Ishikawa (cell line): ENCODE measurements at regions not wholly inside any gene's neighbourhood (a gene's known extent, or its start where the extent isn't known, plus 50 kb on each side); places are given as distances from the start of the nearest gene placed in this dataset.

Experiments used
- CEBPB ChIP-seq: IDR thresholded peaks from 2 replicates; pipeline ENCODE4 v1.6.1; 2012
- CREB1 ChIP-seq: IDR thresholded peaks from 2 replicates; pipeline ENCODE4 v1.6.1; 2012; ENCODE audit warnings: low read depth
- EGR1 ChIP-seq: IDR thresholded peaks from 2 replicates; pipeline ENCODE4 v1.6.1; 2012
- EP300 ChIP-seq: IDR thresholded peaks from 2 replicates; pipeline ENCODE4 v1.6.1; 2012; ENCODE audit warnings: borderline replicate concordance
- FOXM1 ChIP-seq: IDR thresholded peaks from 2 replicates; pipeline ENCODE4 v1.6.1; 2012; ENCODE audit warnings: low read depth, borderline replicate concordance
- MAX ChIP-seq: IDR thresholded peaks from 2 replicates; pipeline ENCODE4 v1.6.1; 2012
- NFIC ChIP-seq: IDR thresholded peaks from 2 replicates; pipeline ENCODE4 v1.6.1; 2012
- RAD21 ChIP-seq: IDR thresholded peaks from 2 replicates; pipeline ENCODE4 v1.6.1; 2012; ENCODE audit warnings: low read depth
- REST ChIP-seq: IDR thresholded peaks from 2 replicates; pipeline ENCODE4 v1.6.1; 2012; ENCODE audit warnings: low read depth, mild to moderate bottlenecking
- TAF1 ChIP-seq: IDR thresholded peaks from 2 replicates; pipeline ENCODE4 v1.6.1; 2012; ENCODE audit warnings: low read depth, mild to moderate bottlenecking
- TCF12 ChIP-seq: IDR thresholded peaks from 2 replicates; pipeline ENCODE4 v1.6.1; 2012; ENCODE audit warnings: low read depth
- TEAD4 ChIP-seq: IDR thresholded peaks from 2 replicates; pipeline ENCODE4 v1.6.1; 2012
- USF1 ChIP-seq: IDR thresholded peaks from 2 replicates; pipeline ENCODE4 v1.6.1; 2012
- YY1 ChIP-seq: IDR thresholded peaks from 2 replicates; pipeline ENCODE4 v1.6.1; 2012; ENCODE audit warnings: low read depth
- ZBTB7A ChIP-seq: IDR thresholded peaks from 2 replicates; pipeline ENCODE4 v1.6.1; 2012; ENCODE audit warnings: low read depth

- no peak for TF ChIP-seq CREB1
- no peak for TF ChIP-seq TAF1
- no peak for TF ChIP-seq NFIC
- TF ChIP-seq ZBTB7A = no peak
- no peak for TF ChIP-seq EP300
- no peak for TF ChIP-seq CEBPB
- TF ChIP-seq MAX = no peak
- no peak for TF ChIP-seq RAD21
- no peak for TF ChIP-seq REST
- TF ChIP-seq TEAD4 = no peak
- no peak for TF ChIP-seq USF1
- TF ChIP-seq YY1 = no peak
- no peak for TF ChIP-seq EGR1
- no peak for TF ChIP-seq FOXM1
- TF ChIP-seq TCF12 = no peak
These were observed 806.4 kb upstream of the FANCL start for GRCh38 chr2:59047373-59047995.

GRCh38 chr2:59046401-59047372 is 805.6 kb upstream of the FANCL start:
- TF ChIP-seq USF1 (no peak), CEBPB (no peak), REST (no peak), CREB1 (no peak), NFIC (no peak), MAX (no peak), YY1 (no peak), EP300 (no peak), TAF1 (no peak), FOXM1 (no peak), TCF12 (no peak), EGR1 (no peak), ZBTB7A (no peak), RAD21 (no peak), TEAD4 (no peak)

- TF ChIP-seq RAD21 = no peak
- no peak for TF ChIP-seq USF1
- no peak for TF ChIP-seq CREB1
- TF ChIP-seq MAX = no peak
- no peak for TF ChIP-seq CEBPB
- TF ChIP-seq TCF12 = no peak
- no peak for TF ChIP-seq NFIC
- no peak for TF ChIP-seq REST
- no peak for TF ChIP-seq FOXM1
- no peak for TF ChIP-seq YY1
- no peak for TF ChIP-seq TEAD4
- no peak for TF ChIP-seq TAF1
- TF ChIP-seq EP300 = no peak
- no peak for TF ChIP-seq EGR1
- TF ChIP-seq ZBTB7A = no peak
These were observed 803.6 kb upstream of the FANCL start for GRCh38 chr2:59044736-59045135.
